Stimulated activated CD8-positive, alpha-beta memory T cell treated with anti-CD3 and anti-CD28 coated beads, Interleukin-7, amount 100 ng/mL, for 1 hour (primary cell): ENCODE measurements at regions not wholly inside any gene's neighbourhood (a gene's known extent, or its start where the extent isn't known, plus 50 kb on each side); places are given as distances from the start of the nearest gene placed in this dataset.
"Not testable (repeated sequence)": the region's sequence is repeated elsewhere in the genome, so short reads cannot be mapped to it uniquely, and the experiment has no call there.

Experiments
- DNase-seq, 2 donors: peaks; one replicate each; pipeline ENCODE4 v3.0.0-alpha.2; 2020; ENCODE audit warnings: low read depth in 2 of 2

DNA sequence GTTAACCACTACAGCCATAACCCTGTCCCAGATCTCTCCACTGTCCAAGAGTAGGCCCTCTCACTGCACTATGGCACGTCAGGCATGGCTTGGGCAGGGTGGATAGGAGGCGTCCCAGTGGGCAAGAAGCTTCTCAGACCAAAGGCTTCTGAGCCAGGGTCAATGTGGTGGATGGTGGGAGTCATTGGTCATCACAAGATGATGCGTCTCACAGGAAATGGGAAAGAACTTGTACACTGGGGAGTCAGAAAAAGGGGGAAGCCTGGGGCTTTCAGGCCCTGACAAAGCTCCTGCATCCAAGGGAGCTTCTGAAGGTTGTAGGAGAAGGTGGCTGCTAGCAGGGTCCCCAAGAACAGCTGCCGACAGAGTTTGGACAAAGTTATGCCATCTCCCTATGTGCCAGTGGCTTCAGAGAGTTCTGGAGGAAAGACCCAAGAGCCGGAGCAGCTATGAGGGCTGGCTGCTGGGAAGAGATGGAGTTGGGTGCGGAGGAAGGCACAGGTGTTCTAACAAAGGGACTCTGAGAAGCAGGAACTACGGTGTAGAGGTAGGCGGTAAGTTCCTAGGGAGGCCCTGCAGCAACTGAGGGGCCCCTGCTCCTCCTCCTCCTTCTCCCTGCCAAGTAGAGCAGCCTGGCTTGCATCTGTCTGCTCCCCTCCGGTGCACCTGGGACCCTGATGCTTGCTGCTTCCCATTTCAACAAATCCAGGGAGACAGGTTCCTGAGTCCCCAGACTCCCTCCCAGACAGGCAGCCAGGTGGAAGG is 81.1 kb downstream of the ARL6IP4 start:
- no peak for DNase-seq

GRCh38 chr12:123059500-123059899 is 79.0 kb downstream of the ARL6IP4 start:
- DNase-seq: no peak

GRCh38 chr12:123058980-123059379 is 78.5 kb downstream of the ARL6IP4 start:
- no peak for DNase-seq

DNA sequence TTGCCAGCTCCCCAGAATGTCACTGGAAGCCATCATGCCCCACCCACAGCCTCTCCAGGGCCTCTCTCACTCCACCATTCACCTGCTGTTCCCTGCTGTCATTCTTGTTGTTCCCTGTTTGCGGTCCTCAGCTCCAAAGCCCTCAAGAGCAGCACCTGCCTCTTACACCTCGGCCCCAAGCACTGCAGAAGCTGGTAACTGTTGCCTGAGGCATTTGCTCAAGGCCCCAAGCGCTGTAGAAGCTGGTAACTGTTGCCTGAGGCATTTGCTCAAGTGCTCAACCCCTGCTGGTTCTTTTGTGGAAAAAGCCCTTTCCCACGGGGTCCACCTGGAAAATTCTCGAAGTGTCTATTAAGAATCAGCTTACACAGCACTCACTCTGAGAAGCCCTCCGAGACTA is 78.0 kb downstream of the ARL6IP4 start:
- no peak for DNase-seq

DNA sequence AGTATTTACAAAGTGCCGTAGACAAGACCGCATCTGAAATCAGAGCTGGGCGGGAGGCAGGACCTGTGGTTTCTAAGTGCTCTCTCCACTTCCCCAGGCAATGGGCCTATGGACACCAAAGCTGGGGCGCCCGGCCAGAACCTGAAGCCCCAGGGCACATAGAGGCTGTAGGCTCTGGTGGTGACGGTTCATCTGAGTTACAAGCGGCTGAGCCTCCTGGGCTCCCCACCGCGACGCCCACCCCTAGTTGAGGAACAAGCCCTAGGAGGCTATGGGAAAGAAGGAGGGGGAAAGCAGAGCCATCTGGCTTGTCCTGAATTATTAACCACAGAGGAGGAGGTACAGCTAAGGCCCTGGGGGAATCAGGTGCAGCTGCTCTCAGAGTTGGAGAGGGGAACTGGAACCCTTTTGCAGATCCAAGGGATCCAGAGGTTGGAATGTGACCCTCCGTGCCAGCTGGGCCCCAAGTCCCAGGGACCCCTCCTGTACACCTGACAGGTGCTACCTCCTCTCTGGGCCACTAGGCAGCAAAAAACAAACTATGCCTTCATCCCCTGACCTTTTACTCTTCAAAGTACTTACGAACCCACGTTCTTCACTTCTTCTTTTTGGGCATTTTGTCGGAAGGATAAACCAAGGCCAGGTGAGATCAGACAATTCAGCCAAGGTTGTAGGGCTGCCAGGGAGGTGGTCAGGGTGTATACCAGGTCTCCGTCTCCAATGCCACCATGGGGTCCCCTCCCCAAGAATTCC is 77.2 kb downstream of the ARL6IP4 start:
- DNase-seq: no peak

DNA sequence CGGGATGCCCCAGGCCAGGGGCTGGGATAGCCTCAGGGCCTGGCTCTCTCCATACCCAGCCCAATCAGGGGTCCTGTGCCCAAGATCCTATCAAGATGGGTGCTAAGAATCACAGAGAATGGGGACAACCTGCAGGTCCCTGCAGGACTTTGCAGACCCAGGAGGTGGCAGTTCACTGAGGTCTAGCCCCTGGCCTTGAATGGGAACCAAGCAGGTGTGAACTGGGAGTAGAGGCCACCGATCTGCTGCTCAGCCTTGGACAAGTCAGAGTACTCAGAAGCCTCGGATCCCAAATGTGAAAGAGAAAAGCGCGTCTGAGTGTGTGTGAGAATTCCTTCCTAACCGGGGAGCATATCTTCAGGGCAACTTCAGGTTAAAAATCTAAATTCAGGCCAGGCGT is 76.2 kb downstream of the ARL6IP4 start:
- no peak for DNase-seq

GRCh38 chr12:123056053-123056452 is 75.6 kb downstream of the ARL6IP4 start:
- DNase-seq: no peak

GRCh38 chr12:123055281-123055766 is 74.8 kb downstream of the ARL6IP4 start:
- no peak for DNase-seq

GRCh38 chr12:123054371-123054770 is 73.9 kb downstream of the ARL6IP4 start:
- DNase-seq: no peak

DNA sequence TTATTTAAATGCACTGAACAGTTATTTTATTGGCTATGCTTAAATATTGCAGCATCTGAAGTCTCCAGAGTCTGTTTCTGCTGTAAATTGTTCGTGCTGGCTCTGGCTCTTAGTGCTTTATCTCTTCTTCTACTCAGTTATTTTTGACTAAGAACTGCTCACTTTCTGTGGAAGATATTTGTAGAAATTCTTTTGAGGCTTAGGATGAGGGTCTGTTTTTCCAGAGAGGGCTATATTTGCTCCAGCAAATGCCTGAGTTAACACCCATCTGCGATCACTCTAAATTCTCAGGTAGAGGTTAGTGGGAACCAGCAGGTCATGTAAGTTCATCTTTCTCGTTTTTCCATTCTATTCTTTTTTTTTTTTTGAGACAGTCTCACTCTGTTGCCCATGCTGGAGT is 71.1 kb downstream of the ARL6IP4 start:
- no peak for DNase-seq

DNA sequence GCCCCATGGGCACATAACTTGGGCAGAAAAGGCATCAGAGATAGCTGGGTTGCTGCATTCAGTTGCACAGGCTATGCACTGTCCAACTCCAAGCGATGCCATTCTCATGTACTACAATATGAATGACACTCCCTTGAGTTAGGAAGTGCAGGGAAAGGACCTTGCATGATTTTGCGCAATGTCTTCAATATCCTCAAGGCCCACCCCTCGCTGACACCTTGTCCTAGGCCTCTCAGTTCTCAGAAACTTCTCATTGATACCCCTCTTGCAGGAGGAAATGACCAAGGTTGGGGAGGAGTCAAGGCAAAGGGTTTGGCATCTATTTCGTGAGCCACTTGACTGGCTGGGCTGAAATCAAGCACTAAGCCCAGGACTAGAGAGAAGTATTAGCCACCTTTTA is 70.4 kb downstream of the ARL6IP4 start:
- no peak for DNase-seq

DNA sequence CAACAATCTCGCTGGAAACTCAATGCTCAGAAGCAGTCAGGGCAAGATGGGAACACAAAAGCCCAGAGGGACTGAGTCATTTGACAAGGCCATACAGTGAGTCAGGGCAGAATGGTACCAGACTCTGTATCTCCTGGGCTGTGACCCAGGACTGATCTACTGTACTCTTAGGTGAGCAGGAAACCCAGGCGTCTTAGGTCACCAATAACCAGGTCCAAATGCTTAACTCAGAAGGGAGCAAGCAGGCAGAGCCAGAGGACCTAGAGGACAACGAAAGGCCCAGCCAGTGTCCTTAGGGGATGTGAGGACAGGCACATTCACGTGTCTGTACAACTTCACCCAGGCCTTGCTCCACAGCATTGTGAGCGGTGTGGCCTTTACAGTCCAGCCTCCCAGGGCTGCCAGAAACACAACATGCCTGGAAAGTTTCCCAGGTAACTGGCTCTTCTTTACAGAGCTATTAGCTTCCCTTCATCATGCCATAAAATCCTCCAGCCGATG is 69.9 kb downstream of the ARL6IP4 start:
- DNase-seq: no peak

- DNase-seq: no peak
Measured at GRCh38 chr12:123049398-123050240, 69.1 kb downstream of the ARL6IP4 start.

DNA sequence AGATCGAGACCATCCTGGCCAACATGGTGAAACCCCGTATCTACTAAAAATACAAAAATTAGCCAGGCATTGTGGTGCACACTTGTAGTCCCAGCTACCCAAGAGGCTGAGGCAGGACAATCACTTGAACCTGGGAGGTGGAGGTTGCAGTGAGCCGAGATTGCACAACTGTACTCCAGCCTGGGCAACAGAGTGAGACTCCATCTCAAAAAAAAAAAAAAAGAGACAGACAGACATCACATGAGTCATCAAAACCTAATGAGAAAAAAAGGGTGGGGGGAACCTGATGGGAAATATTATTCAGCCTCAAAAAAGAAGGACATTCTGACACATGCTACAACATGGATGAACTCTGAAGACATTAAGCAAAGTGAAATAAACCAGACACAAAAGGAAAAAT is 67.4 kb downstream of the ARL6IP4 start:
- DNase-seq: not testable (repeated sequence)

- DNase-seq: no peak
Measured at GRCh38 chr12:123047289-123047688, 66.8 kb downstream of the ARL6IP4 start.

DNA sequence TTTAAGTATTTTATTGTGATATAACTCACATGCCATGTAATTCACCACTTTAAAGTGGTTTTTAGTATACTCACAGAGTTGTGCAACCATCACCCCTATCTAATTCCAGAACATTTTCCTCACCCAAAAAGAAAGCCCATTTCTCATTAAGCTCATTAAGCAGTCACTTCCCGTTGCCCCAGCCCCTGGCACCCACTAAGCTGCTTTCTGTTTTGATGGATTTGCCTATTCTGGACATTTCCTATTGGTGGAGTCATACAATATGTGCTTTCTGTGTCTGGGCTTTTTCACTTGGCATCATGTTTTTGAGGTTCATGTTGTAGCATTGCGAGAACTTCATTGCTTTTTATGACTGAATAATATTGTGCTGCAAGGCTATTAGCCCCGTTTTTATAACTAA is 66.0 kb downstream of the ARL6IP4 start:
- no peak for DNase-seq

GRCh38 chr12:123045678-123046077 is 65.2 kb downstream of the ARL6IP4 start:
- no peak for DNase-seq

DNA sequence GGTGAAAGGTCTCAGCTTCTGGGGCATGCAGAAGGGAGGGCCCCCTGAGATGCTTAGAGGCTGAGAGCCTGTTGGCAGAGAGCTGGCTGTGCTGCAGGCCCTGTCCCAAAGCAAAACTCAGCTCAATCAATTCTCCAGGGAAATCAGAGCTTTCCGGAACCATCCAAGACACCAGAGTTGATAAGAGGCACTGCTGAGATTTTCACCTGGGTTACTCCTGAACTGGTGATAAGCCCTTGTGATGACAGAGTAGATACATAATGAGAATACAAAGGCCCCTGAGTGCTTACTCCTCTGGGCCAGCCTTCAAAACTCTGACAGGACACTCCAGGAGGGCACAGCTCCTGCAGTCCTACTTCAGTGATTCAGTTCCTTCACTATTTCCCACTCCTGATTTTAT is 63.9 kb downstream of the ARL6IP4 start:
- no peak for DNase-seq

DNA sequence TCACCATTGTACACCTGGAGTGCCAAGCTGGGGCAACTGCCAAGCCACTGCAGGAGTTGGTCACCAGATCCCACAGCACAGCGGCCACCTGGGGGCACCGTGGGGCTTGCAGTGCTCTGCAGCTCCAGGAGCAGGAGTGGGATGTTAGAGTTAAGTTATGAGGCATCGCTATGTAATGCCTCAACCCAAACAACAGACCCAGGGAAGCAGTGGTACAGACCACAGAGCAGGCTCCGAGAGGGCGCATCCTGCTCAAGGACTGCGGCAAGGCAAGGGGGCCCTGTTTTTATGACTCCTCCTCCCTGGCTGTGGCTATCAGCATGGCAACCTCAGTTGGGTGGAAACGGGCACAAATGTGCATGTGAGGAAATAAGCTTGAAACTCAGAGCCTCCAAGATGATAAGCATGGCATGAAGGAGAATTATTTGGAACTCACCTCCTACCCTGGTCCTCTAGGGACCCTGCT is 63.1 kb downstream of the ARL6IP4 start:
- DNase-seq: peak; percentile 47 to 54

- DNase-seq: no peak
Measured at GRCh38 chr12:123042833-123043232, 62.4 kb downstream of the ARL6IP4 start.

GRCh38 chr12:123041811-123042655 is 61.6 kb downstream of the ARL6IP4 start:
- no peak for DNase-seq
